ENCODE measurements at regions not wholly inside any gene's neighbourhood (a gene's known extent, or its start where the extent isn't known, plus 50 kb on each side); places are given as distances from the start of the nearest gene placed in this dataset.
"Not testable (repeated sequence)": the region's sequence is repeated elsewhere in the genome, so short reads cannot be mapped to it uniquely, and the experiment has no call there.

GRCh38 chr3:5766848-5767247 lies 579.3 kb downstream of the EDEM1 start:
- no peak for DNase-seq

GRCh38 chr3:5767304-5767703 lies 579.8 kb downstream of the EDEM1 start:
- DNase-seq: no peak

- DNase-seq: no peak
Measured at GRCh38 chr3:5768281-5768945, 580.9 kb downstream of the EDEM1 start.

GRCh38 chr3:5769825-5770224 lies 582.3 kb downstream of the EDEM1 start:
- DNase-seq: no peak

GRCh38 chr3:5774337-5774736 lies 586.8 kb downstream of the EDEM1 start:
- DNase-seq: no peak

- not testable (repeated sequence) for DNase-seq
Measured at GRCh38 chr3:5775100-5775499, 587.6 kb downstream of the EDEM1 start.

GRCh38 chr3:5784690-5785089 lies 597.2 kb downstream of the EDEM1 start:
- no peak for DNase-seq

GRCh38 chr3:5787861-5788488 lies 600.5 kb downstream of the EDEM1 start:
- DNase-seq: no peak

GRCh38 chr3:5788496-5788895 lies 601.0 kb downstream of the EDEM1 start:
- no peak for DNase-seq

GRCh38 chr3:5791558-5791957 lies 604.1 kb downstream of the EDEM1 start:
- DNase-seq: no peak

GRCh38 chr3:5796541-5796940 lies 609.0 kb downstream of the EDEM1 start:
- no peak for DNase-seq

- DNase-seq: no peak
Measured at GRCh38 chr3:5798809-5799208, 611.3 kb downstream of the EDEM1 start.

- no peak for DNase-seq
Measured at GRCh38 chr3:5799398-5799797, 611.9 kb downstream of the EDEM1 start.

- no peak for DNase-seq
Measured at GRCh38 chr3:5800965-5801364, 613.5 kb downstream of the EDEM1 start.

- DNase-seq: no peak
Measured at GRCh38 chr3:5806192-5806591, 618.7 kb downstream of the EDEM1 start.

- no peak for DNase-seq
Measured at GRCh38 chr3:5809586-5810246, 622.2 kb downstream of the EDEM1 start.

GRCh38 chr3:5811016-5811415 lies 623.5 kb downstream of the EDEM1 start:
- DNase-seq: no peak

GRCh38 chr3:5813521-5813920 lies 626.0 kb downstream of the EDEM1 start:
- no peak for DNase-seq

- no peak for DNase-seq
Measured at GRCh38 chr3:5822843-5823242, 635.3 kb downstream of the EDEM1 start.

GRCh38 chr3:5826467-5826866 lies 639.0 kb downstream of the EDEM1 start:
- no peak for DNase-seq

- no peak for DNase-seq
Measured at GRCh38 chr3:5828251-5828650, 640.7 kb downstream of the EDEM1 start.

GRCh38 chr3:5840056-5840455 lies 652.5 kb downstream of the EDEM1 start:
- DNase-seq: no peak

GRCh38 chr3:5841599-5841998 lies 654.1 kb downstream of the EDEM1 start:
- DNase-seq: no peak

GRCh38 chr3:5846261-5846660 lies 658.8 kb downstream of the EDEM1 start:
- no peak for DNase-seq

All from T-helper 1 cell (primary cell).